MM.1S (cell line): ENCODE measurements at regions not wholly inside any gene's neighbourhood (a gene's known extent, or its start where the extent isn't known, plus 50 kb on each side); places are given as distances from the start of the nearest gene placed in this dataset.

Experiments
- DNase-seq: peaks from one replicate; pipeline ENCODE4 v3.0.0-alpha.2; 2015
- H2AFZ ChIP-seq: fragments of 300-600 bp; sonication (generic); 2 replicates; pipeline ENCODE4 v1.6.0; 2016; ENCODE audit warnings: antibody characterized with exemption, low read length
- H3F3A ChIP-seq: fragments of 300-600 bp; sonication (generic); 2 replicates; pipeline ENCODE4 v1.6.1; 2016; ENCODE audit warnings: mild to moderate bottlenecking, antibody characterized with exemption, low read length, moderate library complexity, mixed read lengths; ENCODE audit not compliant: insufficient read depth
- H3K27ac ChIP-seq: fragments of 300-600 bp; sonication (generic); 2 replicates; pipeline ENCODE4 v1.5.1; 2016; ENCODE audit warnings: mild to moderate bottlenecking, low read length
- H3K27me3 ChIP-seq: fragments of 300-600 bp; sonication (generic); replicated peaks from 2 replicates; pipeline ENCODE4 v1.6.0; 2016; ENCODE audit warnings: low read length; ENCODE audit not compliant: insufficient read depth
- H3K36me3 ChIP-seq: fragments of 300-600 bp; sonication (generic); replicated peaks from 2 replicates; pipeline ENCODE4 v1.6.1; 2016; ENCODE audit warnings: mild to moderate bottlenecking, low read length, mixed read lengths; ENCODE audit not compliant: insufficient read depth
- H3K4me1 ChIP-seq: fragments of 300-600 bp; sonication (generic); 2 replicates; pipeline ENCODE4 v1.6.1; 2016; ENCODE audit warnings: low read length, mixed read lengths
- H3K4me2 ChIP-seq: fragments of 300-600 bp; sonication (generic); 2 replicates; pipeline ENCODE4 v1.6.0; 2016; ENCODE audit warnings: low read depth, low read length
- H3K4me3 ChIP-seq: fragments of 300-600 bp; sonication (generic); 2 replicates; pipeline ENCODE4 v1.5.1; 2016; ENCODE audit warnings: low read length, mixed read lengths
- H3K79me2 ChIP-seq: fragments of 300-600 bp; sonication (generic); 2 replicates; pipeline ENCODE4 v1.6.1; 2016; ENCODE audit warnings: mixed run types, low read length, mixed read lengths
- H3K9ac ChIP-seq: fragments of 300-600 bp; sonication (generic); 2 replicates; pipeline ENCODE4 v1.6.1; 2016; ENCODE audit warnings: low read length, mixed read lengths
- H3K9me2 ChIP-seq: fragments of 300-600 bp; sonication (generic); replicated peaks from 2 replicates; pipeline ENCODE4 v1.6.1; 2016; ENCODE audit warnings: mild to moderate bottlenecking, low read length, mixed read lengths; ENCODE audit not compliant: insufficient read depth
- H3K9me3 ChIP-seq: fragments of 300-600 bp; sonication (generic); replicated peaks from 2 replicates; pipeline ENCODE4 v1.6.1; 2016; ENCODE audit warnings: mild to moderate bottlenecking, low read length, mixed read lengths; ENCODE audit not compliant: insufficient read depth
- H4K20me1 ChIP-seq: fragments of 300-600 bp; sonication (generic); 2 replicates; pipeline ENCODE4 v1.6.1; 2016; ENCODE audit warnings: mild to moderate bottlenecking, low read length, moderate library complexity, mixed read lengths; ENCODE audit not compliant: insufficient read depth
- EZH2 ChIP-seq: fragments of 300-600 bp; sonication (generic); optimal IDR thresholded peaks from 2 replicates; pipeline ENCODE3; 2017; ENCODE audit warnings: low read depth, mild to moderate bottlenecking, antibody characterized with exemption, low read length, mixed read lengths
- EZH2phosphoT487 ChIP-seq: fragments of 300-600 bp; sonication (generic); IDR thresholded peaks from 2 replicates; pipeline ENCODE4 v1.6.1; 2018; ENCODE audit warnings: antibody characterized with exemption, low read length
- TF ChIP-seq, protein P1 (sequence below): fragments of 300-600 bp; sonication (generic); IDR thresholded peaks from 2 replicates; pipeline ENCODE4 v1.5.1; 2016; ENCODE audit warnings: antibody characterized with exemption, low read length, mixed read lengths

DNA sequence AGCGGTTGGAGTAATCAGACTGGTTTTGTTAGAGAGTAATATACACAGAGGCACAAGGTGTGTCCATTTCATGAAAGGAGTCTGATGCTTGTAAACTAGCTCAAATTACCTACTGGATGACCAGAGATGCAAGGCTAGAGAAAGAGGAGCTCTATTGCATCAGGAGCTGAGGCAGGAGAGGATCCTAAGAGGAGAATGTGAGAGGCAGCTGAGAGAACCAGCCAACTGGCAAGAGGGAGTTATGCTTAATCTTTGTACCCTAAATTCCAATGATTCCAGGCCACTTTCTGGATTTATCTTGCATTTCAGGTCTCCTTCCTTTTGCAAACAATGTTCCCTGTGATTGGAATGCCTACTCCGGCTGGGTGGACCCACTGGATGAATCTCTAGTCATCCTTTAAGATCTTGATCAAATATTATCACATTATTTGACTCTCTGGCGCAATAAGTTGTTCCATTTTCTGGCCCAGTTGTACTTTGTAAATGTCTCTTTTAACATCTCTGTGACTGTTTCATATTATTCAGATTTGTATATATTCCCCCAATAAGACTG is 57.5 kb upstream of the PTPN12 start:
- Histone ChIP-seq H3K9me3 (no peaks in the 10 kb centered on the region), H3K36me3 (no peaks in the 10 kb centered on the region), H3K79me2 (no peaks in the 10 kb centered on the region), H3K9me2 (no peaks in the 10 kb centered on the region), H3F3A (no peaks in the 10 kb centered on the region), H3K4me3 (no peak overlapping the region), H2AFZ (no peak overlapping the region), H3K4me1 (peaks cover 5% of the 10 kb centered on the region; the same call in 1 of the 2 replicates), H4K20me1 (no peaks in the 10 kb centered on the region), H3K27ac (no peak overlapping the region), H3K9ac (no peak overlapping the region), H3K27me3 (no peaks in the 10 kb centered on the region), H3K4me2 (no peak overlapping the region)
- no peak for TF ChIP-seq EZH2
- TF ChIP-seq, protein P1, sequence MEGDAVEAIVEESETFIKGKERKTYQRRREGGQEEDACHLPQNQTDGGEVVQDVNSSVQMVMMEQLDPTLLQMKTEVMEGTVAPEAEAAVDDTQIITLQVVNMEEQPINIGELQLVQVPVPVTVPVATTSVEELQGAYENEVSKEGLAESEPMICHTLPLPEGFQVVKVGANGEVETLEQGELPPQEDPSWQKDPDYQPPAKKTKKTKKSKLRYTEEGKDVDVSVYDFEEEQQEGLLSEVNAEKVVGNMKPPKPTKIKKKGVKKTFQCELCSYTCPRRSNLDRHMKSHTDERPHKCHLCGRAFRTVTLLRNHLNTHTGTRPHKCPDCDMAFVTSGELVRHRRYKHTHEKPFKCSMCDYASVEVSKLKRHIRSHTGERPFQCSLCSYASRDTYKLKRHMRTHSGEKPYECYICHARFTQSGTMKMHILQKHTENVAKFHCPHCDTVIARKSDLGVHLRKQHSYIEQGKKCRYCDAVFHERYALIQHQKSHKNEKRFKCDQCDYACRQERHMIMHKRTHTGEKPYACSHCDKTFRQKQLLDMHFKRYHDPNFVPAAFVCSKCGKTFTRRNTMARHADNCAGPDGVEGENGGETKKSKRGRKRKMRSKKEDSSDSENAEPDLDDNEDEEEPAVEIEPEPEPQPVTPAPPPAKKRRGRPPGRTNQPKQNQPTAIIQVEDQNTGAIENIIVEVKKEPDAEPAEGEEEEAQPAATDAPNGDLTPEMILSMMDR: no peak
- TF ChIP-seq EZH2phosphoT487: no peak
- DNase-seq: no peak

GRCh38 chr7:77476871-77477270 is 60.2 kb upstream of the PTPN12 start:
- TF ChIP-seq EZH2 (no peak), EZH2phosphoT487 (no peak)
- TF ChIP-seq, protein P1: no peak
- no peaks in the 10 kb centered on the region for H3K79me2 ChIP-seq

GRCh38 chr7:77475181-77475580 is 59.0 kb upstream of the GSAP start:
- Histone ChIP-seq H4K20me1 (no peaks in the 10 kb centered on the region), H3K36me3 (no peaks in the 10 kb centered on the region), H3K27me3 (no peaks in the 10 kb centered on the region), H3K4me3 (no peak overlapping the region), H2AFZ (no peak overlapping the region), H3K4me1 (no peaks in the 10 kb centered on the region), H3K4me2 (no peak overlapping the region), H3K27ac (no peak overlapping the region), H3K9me3 (no peaks in the 10 kb centered on the region), H3K9ac (no peak overlapping the region), H3K79me2 (no peaks in the 10 kb centered on the region), H3F3A (no peaks in the 10 kb centered on the region), H3K9me2 (no peaks in the 10 kb centered on the region)
- TF ChIP-seq EZH2phosphoT487: no peak
- no peak for TF ChIP-seq EZH2
- TF ChIP-seq, protein P1: no peak
- DNase-seq: no peak

More at GRCh38 chr7:77476871-77477270, 60.2 kb upstream of the PTPN12 start:
- Histone ChIP-seq H3K36me3 (no peaks in the 10 kb centered on the region), H3K4me1 (no peaks in the 10 kb centered on the region), H3F3A (no peaks in the 10 kb centered on the region), H3K27ac (no peak overlapping the region), H2AFZ (no peak overlapping the region), H4K20me1 (no peaks in the 10 kb centered on the region), H3K9me2 (no peaks in the 10 kb centered on the region), H3K9me3 (no peaks in the 10 kb centered on the region), H3K27me3 (no peaks in the 10 kb centered on the region), H3K4me3 (no peak overlapping the region), H3K4me2 (no peak overlapping the region), H3K9ac (no peak overlapping the region)
- DNase-seq: no peak
